Suppressor macrophage treated with lipopolysaccharide for 4 hours (primary cell): ENCODE measurements at regions not wholly inside any gene's neighbourhood (a gene's known extent, or its start where the extent isn't known, plus 50 kb on each side); places are given as distances from the start of the nearest gene placed in this dataset.
"Not testable (repeated sequence)": the region's sequence is repeated elsewhere in the genome, so short reads cannot be mapped to it uniquely, and the experiment has no call there.

Source experiments
- DNase-seq: peaks from one replicate; pipeline ENCODE4 v3.0.0-alpha.2; 2020

DNA sequence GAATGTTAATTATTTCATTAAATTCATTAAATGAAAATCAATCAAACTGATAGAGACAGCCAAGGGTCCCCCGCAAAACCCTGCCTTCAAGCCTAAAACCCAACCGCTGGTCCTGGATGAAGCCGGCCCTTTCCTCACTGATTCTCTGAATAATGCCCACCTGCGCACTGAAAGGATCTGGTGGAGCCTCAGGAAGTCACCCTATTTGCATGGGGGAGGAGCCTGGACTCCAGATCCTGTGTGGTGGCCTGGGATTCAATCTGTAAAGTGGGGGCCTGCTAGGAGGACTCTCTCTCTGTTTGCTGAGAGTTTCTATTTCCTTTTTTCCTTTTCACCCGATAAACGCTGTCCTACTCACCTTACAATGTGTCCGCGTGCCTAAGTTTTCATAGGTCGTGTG, 97.9 kb upstream of the ADAMTS3 start:
- DNase-seq, result no peak

DNA sequence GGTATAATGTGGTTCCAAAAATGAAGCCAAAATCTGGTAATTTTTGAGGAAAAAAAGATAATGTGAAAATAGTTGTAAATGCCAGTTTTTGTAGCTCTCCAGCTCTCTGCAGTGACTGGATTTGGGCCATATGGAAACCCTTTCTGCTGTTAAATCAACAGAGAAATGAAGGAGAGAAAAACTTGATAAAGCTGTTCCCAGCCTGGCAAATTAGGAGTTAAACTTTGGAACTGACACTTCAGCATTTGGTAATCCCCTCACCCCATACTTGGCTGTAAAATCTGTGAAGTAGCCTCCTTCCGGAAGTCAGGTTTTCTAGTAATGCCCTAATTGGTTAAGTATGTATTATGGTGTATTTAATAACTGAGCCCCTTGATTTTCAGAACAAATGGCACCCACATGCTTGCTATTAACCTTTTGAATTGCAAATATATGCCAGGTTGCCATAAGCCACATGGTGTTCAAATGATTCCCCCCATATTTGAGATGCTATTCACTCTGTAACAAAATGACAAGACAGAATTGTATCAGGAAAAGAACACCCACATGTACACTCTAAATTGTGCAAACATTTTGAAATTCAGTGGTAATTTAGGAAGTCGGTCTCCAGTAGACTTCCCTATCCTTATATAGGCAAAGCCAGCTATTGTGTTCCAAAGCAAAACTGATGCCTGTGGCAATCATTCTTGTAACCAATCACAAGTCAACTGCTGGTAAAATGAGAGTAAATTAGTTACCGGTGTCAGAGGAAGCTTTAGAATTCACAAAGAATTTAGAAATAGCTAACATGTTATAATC, 96.3 kb upstream of the ADAMTS3 start:
- peak; percentile 20 for DNase-seq

DNA sequence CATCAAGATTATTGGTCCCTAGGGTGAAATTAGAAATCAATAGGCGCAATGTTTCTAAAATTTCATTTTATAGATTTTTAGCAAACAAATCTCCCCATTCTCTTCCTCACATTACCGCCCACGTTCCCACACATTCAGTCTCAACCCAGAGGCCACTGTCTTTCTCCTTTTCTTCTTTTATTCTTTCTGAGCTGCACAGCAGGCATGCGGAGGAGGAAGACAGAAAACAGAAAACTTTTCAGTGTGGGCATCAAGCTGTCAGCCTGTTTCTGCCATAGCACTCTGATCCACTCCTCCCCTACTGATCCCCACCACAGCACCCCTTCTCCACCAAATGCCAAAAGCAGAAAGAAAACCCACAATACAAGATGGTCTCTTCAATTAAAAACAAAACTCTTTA, 94.8 kb upstream of the ADAMTS3 start:
- DNase-seq, result no peak

DNA sequence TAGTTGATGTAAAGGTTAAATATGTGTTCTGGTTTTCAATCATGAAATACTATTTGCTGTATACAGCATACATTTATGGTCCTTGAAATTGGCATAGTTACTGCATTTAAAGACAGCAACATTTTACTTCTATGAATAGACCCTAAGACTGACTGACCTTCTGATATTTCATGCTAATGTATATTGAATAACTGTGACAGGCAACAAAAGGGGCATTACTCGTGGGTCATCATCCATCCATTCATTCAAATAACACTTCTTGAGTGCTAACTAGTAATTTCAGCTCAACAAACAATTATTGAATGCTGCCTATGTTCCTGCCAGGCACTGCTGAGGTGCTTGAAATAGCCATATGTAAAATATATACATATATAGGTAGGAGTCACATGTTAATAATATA, 92.8 kb upstream of the ADAMTS3 start:
- no peak for DNase-seq

DNA sequence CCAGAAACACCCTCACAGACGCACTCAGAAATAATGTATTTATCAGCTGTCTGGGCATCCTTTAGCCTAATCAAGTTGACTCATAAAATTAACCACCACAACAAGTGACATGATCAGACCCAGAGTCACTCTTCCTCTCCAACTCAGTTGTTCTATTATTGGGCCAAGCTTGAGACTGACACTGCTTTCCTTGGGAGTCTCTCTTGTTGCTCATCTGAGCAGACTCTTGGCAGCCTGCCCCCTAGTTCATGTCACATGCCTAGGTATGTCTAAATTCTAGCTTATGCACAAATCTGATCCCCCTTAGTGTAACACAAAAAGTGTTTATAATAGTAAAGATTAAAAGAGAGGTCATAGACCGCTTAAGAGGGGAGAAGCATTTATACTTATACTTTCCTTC, 72.6 kb upstream of the ADAMTS3 start:
- DNase-seq, result no peak

DNA sequence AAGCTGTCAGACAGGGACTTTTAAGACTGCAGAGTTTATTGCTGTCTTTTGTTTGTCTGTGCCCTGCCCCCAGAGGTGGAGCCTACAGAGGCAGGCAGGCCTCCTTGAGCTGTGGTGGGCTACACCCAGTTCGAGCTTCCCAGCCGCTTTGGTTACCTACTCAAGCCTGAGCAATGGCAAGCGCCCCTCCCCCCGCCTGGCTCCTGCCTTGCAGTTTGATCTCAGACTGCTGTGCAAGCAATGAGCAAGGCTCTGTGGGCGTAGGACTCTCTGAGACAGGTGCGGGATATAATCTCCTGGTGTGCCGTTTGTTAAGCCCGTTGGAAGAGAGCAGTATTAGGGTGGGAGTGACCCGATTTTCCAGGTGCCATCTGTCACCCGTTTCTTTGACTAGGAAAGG, 67.8 kb upstream of the ADAMTS3 start:
- DNase-seq, result not testable (repeated sequence)

DNA sequence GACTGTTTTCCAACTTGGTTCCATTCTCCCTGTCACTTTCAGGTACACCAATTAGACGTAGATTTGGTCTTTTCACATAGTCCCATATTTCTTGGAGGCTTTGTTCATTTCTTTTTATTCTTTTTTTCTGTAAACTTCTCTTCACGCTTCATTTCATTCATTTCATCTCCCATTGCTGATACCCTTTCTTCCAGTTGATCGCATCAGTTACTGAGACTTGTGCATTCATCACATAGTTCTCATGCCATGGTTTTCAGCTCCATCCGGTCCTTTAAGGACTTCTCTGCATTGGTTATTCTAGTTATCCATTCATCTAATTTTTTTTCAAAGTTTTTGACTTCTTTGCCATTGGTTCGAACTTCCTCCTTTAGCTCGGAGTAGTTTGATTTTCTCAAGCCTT, 66.9 kb upstream of the ADAMTS3 start:
- DNase-seq, result not testable (repeated sequence)

DNA sequence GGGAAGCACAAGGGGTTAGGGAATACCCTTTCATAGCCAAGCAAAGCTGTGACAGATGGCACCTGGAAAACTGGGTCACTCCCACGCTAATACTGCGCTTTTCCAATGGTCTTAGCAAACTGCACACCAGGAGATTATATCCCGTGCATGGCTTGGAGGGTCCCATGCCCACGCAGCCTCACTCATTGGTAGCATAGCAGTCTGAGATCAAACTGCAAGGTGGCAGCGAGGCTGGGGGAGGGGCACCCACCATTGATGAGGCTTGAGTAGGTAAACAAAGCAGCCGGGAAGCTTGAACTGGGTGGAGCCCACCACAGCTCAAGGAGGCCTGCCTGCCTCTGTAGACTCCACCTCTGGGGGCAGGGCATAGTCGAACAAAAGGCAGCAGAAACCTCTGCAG, 63.2 kb upstream of the ADAMTS3 start:
- not testable (repeated sequence) for DNase-seq

DNA sequence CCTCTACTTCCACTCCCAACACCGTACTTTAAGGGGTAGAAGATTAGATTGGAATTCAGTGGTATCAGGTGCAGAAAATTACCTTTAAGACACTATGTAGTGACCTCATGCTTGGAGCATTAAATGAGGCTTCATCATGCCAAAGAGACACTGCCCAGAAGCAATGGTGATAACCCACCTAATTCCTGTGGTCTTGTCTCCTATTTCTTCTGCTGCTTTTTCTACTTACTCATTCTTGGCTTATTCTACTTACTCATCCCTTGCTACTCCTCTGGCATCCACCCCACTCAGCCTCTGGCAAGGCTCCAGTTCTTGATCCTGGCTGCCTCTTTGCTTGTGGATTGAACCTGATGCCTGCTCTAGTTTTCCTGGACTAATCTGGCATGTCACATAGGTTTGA, 62.3 kb upstream of the ADAMTS3 start:
- no peak for DNase-seq

DNA sequence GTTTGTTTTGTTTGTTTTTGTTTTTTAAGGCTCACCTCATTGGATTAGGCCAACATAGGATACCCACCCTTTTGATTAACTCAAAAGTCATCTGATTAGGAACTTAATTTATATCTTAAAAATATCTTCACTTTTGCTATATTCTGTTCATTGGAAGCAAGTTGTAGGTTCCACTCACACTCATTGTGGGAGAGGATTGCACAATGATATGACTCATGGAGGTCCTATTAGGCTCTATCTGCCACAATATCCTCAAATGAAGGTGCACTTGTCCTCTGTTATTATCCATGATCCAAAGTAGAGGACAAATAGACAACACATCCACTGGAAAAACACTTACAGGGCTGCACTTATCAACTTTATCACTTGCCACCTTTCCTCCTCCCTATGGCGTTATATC, 60.5 kb upstream of the ADAMTS3 start:
- DNase-seq, result peak; percentile 0

DNA sequence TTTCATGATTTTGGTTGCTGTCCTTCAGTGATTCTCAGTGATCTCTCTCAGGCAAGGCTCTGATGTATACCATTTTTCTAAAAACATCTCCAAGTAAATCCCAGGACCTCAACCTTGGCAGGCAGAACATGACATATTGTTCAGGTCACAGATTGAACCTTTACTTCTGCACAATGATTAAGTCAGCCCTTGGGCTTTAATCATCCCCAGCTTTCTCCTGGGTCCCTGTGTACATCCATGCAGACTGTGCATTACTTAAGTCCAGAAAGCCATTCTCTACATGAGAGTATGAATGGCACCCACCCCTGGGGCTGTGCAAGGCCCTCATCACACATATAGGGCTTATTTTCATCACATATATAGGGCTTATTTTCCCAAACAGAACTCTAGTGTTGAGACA, 58.7 kb upstream of the ADAMTS3 start:
- DNase-seq, result no peak
